ENCODE measurements at regions not wholly inside any gene's neighbourhood (a gene's known extent, or its start where the extent isn't known, plus 50 kb on each side); places are given as distances from the start of the nearest gene placed in this dataset.

GRCh38 chrX:9310616-9311015 lies 154.2 kb upstream of the TBL1X start:
- peak; percentile 19 for DNase-seq (ENCODE audit: low read depth)
- TF ChIP-seq CTCF (IDR thresholded peaks at IDR 0.05; ENCODE audit: insufficient read depth, low read length) = no peak
- no peak overlapping the region for H3K4me3 ChIP-seq (ENCODE audit: low read depth, low read length)

GRCh38 chrX:9311421-9312160 lies 153.3 kb upstream of the TBL1X start:
- DNase-seq (ENCODE audit: low read depth) = no peak
- TF ChIP-seq CTCF (IDR thresholded peaks at IDR 0.05; ENCODE audit: insufficient read depth, low read length) = no peak

GRCh38 chrX:9312922-9313867 lies 151.7 kb upstream of the TBL1X start:
- H3K4me3 ChIP-seq (ENCODE audit: low read depth, low read length) = no peak overlapping the region
- peak; percentile 59 for TF ChIP-seq CTCF (IDR thresholded peaks at IDR 0.05; ENCODE audit: insufficient read depth, low read length)
- DNase-seq (ENCODE audit: low read depth) = no peak

More at GRCh38 chrX:9311421-9312160, 153.3 kb upstream of the TBL1X start:
- H3K4me3 ChIP-seq (ENCODE audit: low read depth, low read length) = no peak overlapping the region

GRCh38 chrX:9315086-9315485 lies 149.8 kb upstream of the TBL1X start:
- no peak for DNase-seq (ENCODE audit: low read depth)
- H3K4me3 ChIP-seq (ENCODE audit: low read depth, low read length) = no peak overlapping the region
- no peak for TF ChIP-seq CTCF (IDR thresholded peaks at IDR 0.05; ENCODE audit: insufficient read depth, low read length)

GRCh38 chrX:9316096-9316495 lies 148.8 kb upstream of the TBL1X start:
- no peak for DNase-seq (ENCODE audit: low read depth)
- no peak for TF ChIP-seq CTCF (IDR thresholded peaks at IDR 0.05; ENCODE audit: insufficient read depth, low read length)

GRCh38 chrX:9317176-9317575 lies 147.7 kb upstream of the TBL1X start:
- no peak overlapping the region for H3K4me3 ChIP-seq (ENCODE audit: low read depth, low read length)
- DNase-seq (ENCODE audit: low read depth) = no peak
- TF ChIP-seq CTCF (IDR thresholded peaks at IDR 0.05; ENCODE audit: insufficient read depth, low read length) = no peak

More at GRCh38 chrX:9316096-9316495, 148.8 kb upstream of the TBL1X start:
- no peak overlapping the region for H3K4me3 ChIP-seq (ENCODE audit: low read depth, low read length)
